Ovary (tissue), 7 donors: ENCODE measurements at regions not wholly inside any gene's neighbourhood (a gene's known extent, or its start where the extent isn't known, plus 50 kb on each side); places are given as distances from the start of the nearest gene placed in this dataset.

Experiments
- DNase-seq, 5 donors: peaks; one replicate each; pipeline ENCODE4 v3.0.0-alpha.2; 2019 to 2020
- H3K27ac ChIP-seq, 2 donors: fragments of 200-600 bp; one replicate each; pipeline versions ENCODE4 v1.5.1 to v1.8.0; 2019 to 2022
- H3K27me3 ChIP-seq: fragments of 200-600 bp; one replicate; pipeline ENCODE4 v1.8.0; 2022
- H3K36me3 ChIP-seq: fragments of 200-600 bp; sonication (generic); one replicate; pipeline ENCODE4 v1.5.1; 2019
- H3K4me1 ChIP-seq: one replicate; pipeline ENCODE4 v1.8.1; 2013; ENCODE audit warnings: mild to moderate bottlenecking, moderate library complexity; ENCODE audit not compliant: insufficient read depth
- H3K4me3 ChIP-seq: fragments of 200-600 bp; sonication (generic); one replicate; pipeline ENCODE4 v1.5.1; 2017
- H3K9me3 ChIP-seq, 2 donors: fragments of 200-600 bp in 1 of 2; sonication (generic) in 1 of 2; one replicate each; pipeline versions ENCODE4 v1.5.1 to v1.8.1; 2013 to 2019; ENCODE audit warnings: mild to moderate bottlenecking in 1 of 2, moderate library complexity in 1 of 2
- CTCF ChIP-seq, 3 donors: fragments of 450-650 bp in 2 of 3; fragments of 200-600 bp in 1 of 3; IDR thresholded peaks; one replicate each; pipeline versions ENCODE4 v1.5.1 to v1.8.0; 2016 to 2022; ENCODE audit warnings: antibody characterized with exemption in 3 of 3, mild to moderate bottlenecking in 1 of 3
- EP300 ChIP-seq: sonication (generic); formaldehyde crosslinking; IDR thresholded peaks from one replicate; pipeline ENCODE4 v1.6.1; 2017; ENCODE audit warnings: antibody characterized with exemption
- POLR2A ChIP-seq: fragments of 450-650 bp; IDR thresholded peaks from one replicate; pipeline ENCODE4 v1.6.1; 2017; ENCODE audit warnings: antibody characterized with exemption, mild to moderate bottlenecking, moderate library complexity
- WGBS, 3 donors: extraction: QIAGEN DNeasy Blood & Tissue Kit in 1 of 3; methylation state at CpG; one replicate each; pipeline versions ENCODE4 v1.1.5 to v1.1.7; 2013 to 2017; 5-methylcytosine and 5-hydroxymethylcytosine counted together
- intact Hi-C, 4 donors: fragments of 100-400 bp; cut with DNase I; formaldehyde crosslinking; loops; one replicate each; pipeline versions ENCODE4 v1.11.0 to v1.15.1; 2022 to 2023
- donor health status: DM: no; HTN: no; CAD: no; lungs with moderate emphysema.
- donor health status: DM: no; HTN: no; CAD: no.
- donor health status: Bipolar disorder and iron deficiency.
- donor health status: DM: no; HTN: no; CAD: no.
- donor health status: DM: yes; HTN: yes; CAD: no.

GRCh38 chr11:15544353-15544752 lies 429.6 kb downstream of the INSC start:
- Histone ChIP-seq H3K36me3 (no peaks in the 10 kb centered on the region), H3K4me1 (no peaks in the 10 kb centered on the region), H3K27ac (no peak overlapping the region), H3K27me3 (no peaks in the 10 kb centered on the region), H3K9me3 (no peaks in the 10 kb centered on the region), H3K4me3 (no peak overlapping the region)
- TF ChIP-seq EP300: no peak
- no peak for TF ChIP-seq CTCF (IDR thresholded peaks at IDR 0.05)
- TF ChIP-seq POLR2A: no peak
- intact Hi-C loops: no loop called here
- WGBS, 3 donors: 49 to 55% (median 50%) methylated on average over 5 of the region's 5 CpGs
- no peak for DNase-seq

GRCh38 chr11:15547685-15548084 lies 433.0 kb downstream of the INSC start:
- Histone ChIP-seq H3K27ac (no peak overlapping the region), H3K27me3 (no peaks in the 10 kb centered on the region), H3K36me3 (no peaks in the 10 kb centered on the region), H3K4me3 (no peak overlapping the region), H3K4me1 (no peaks in the 10 kb centered on the region), H3K9me3 (no peaks in the 10 kb centered on the region)
- DNase-seq: no peak
- TF ChIP-seq EP300 (no peak), POLR2A (no peak), CTCF (IDR thresholded peaks at IDR 0.05) (no peak)
- intact Hi-C loops: no loop called here
- WGBS, 3 donors: 58 to 93% (median 74%) methylated on average over 3 of the region's 3 CpGs

- Histone ChIP-seq H3K27ac (no peak overlapping the region), H3K27me3 (no peaks in the 10 kb centered on the region), H3K4me1 (no peaks in the 10 kb centered on the region), H3K4me3 (no peak overlapping the region), H3K9me3 (no peaks in the 10 kb centered on the region), H3K36me3 (no peaks in the 10 kb centered on the region)
- TF ChIP-seq POLR2A (no peak), CTCF (IDR thresholded peaks at IDR 0.05) (no peak), EP300 (no peak)
- WGBS, 3 donors: 59 to 63% (median 62%) methylated on average over 4 of the region's 4 CpGs
- intact Hi-C loops: no loop called here
- DNase-seq: no peak
Observed at GRCh38 chr11:15551901-15552851, 437.5 kb downstream of the INSC start.

DNA sequence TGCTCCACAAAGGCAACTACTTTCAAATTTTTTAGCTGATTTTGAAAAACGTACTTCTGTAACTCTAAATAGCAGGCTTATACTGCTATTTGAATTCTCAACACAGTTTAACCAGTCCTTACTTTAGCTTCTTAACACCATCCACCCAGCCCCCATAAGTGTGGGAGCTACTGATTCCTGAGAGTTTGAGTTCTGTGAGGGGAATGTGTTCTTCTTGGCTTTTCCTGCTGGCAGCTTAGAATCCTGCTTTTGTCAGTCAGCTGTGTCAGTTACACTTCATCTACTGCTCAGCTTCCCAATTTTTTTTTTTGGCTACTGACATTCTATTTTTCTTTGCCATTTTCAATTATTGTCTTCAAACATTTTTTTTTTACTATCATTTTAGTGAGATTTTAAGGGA lies 440.4 kb downstream of the INSC start:
- no peaks in the 10 kb centered on the region for H3K27me3 ChIP-seq
- H3K4me1 ChIP-seq: no peaks in the 10 kb centered on the region
- no peaks in the 10 kb centered on the region for H3K36me3 ChIP-seq
- H3K27ac ChIP-seq: no peak overlapping the region
- TF ChIP-seq CTCF (IDR thresholded peaks at IDR 0.05): no peak
- no peak for TF ChIP-seq POLR2A
- TF ChIP-seq EP300: no peak
- intact Hi-C loops: no loop called here
- DNase-seq: no peak
- 15 to 33% (median 32%) methylated on average over 1 of the region's 1 CpG for WGBS, 3 donors
- H3K9me3 ChIP-seq: no peaks in the 10 kb centered on the region
- no peak overlapping the region for H3K4me3 ChIP-seq
